ENCODE measurements at regions not wholly inside any gene's neighbourhood (a gene's known extent, or its start where the extent isn't known, plus 50 kb on each side); places are given as distances from the start of the nearest gene placed in this dataset.

GRCh38 chr6:1496836-1497760, 107.7 kb downstream of the FOXF2 start:
- TF ChIP-seq CTCF (IDR thresholded peaks at IDR 0.05): no peak
- no peak for TF ChIP-seq POLR2A (IDR thresholded peaks at IDR 0.05)
